ENCODE measurements at regions not wholly inside any gene's neighbourhood (a gene's known extent, or its start where the extent isn't known, plus 50 kb on each side); places are given as distances from the start of the nearest gene placed in this dataset.

- TF ChIP-seq REST (IDR thresholded peaks at IDR 0.05; ENCODE audit: insufficient read depth in 1 of 2, low read depth in 2 of 2, low read length in 2 of 2) (no peak), SIN3A (IDR thresholded peaks at IDR 0.05; ENCODE audit: borderline replicate concordance, insufficient read depth, low read length) (no peak), POLR2AphosphoS5 (IDR thresholded peaks at IDR 0.05; ENCODE audit: low read depth, low read length) (no peak), TAF1 (IDR thresholded peaks at IDR 0.05; ENCODE audit: borderline replicate concordance, insufficient read depth, low read length) (no peak), FOXP2 (optimal IDR thresholded peaks at IDR 0.05; ENCODE audit: borderline replicate concordance, extremely low read depth, extremely low read length, insufficient read depth) (no peak)
These were observed 132.0 kb upstream of the CARMIL1 start for GRCh38 chr6:25147223-25147622.
